Glomerular visceral epithelial cell (primary cell): ENCODE measurements at regions not wholly inside any gene's neighbourhood (a gene's known extent, or its start where the extent isn't known, plus 50 kb on each side); places are given as distances from the start of the nearest gene placed in this dataset.
"Not testable (repeated sequence)": the region's sequence is repeated elsewhere in the genome, so short reads cannot be mapped to it uniquely, and the experiment has no call there.

Experiments
- DNase-seq: peaks from one replicate; pipeline ENCODE4 v3.0.0-alpha.2; 2016; ENCODE audit errors: extremely low spot score

GRCh38 chrX:111581086-111581485, 69.6 kb downstream of the SERTM2 start:
- DNase-seq: peak; percentile 0

GRCh38 chrX:111585337-111585736, 73.9 kb downstream of the SERTM2 start:
- no peak for DNase-seq

- DNase-seq: not testable (repeated sequence)
Observed at GRCh38 chrX:111594348-111594877, 83.0 kb downstream of the SERTM2 start.

- DNase-seq: no peak
Observed at GRCh38 chrX:111597967-111598366, 83.0 kb upstream of the ALG13 start.

- no peak for DNase-seq
Observed at GRCh38 chrX:111608724-111609123, 72.2 kb upstream of the ALG13 start.

GRCh38 chrX:111609206-111609605, 71.8 kb upstream of the ALG13 start:
- DNase-seq: no peak

- DNase-seq: no peak
Observed at GRCh38 chrX:111615227-111615626, 65.7 kb upstream of the ALG13 start.

- DNase-seq: no peak
Observed at GRCh38 chrX:111616786-111617185, 64.2 kb upstream of the ALG13 start.

- not testable (repeated sequence) for DNase-seq
Observed at GRCh38 chrX:111620084-111620483, 60.9 kb upstream of the ALG13 start.

GRCh38 chrX:111624169-111624568, 56.8 kb upstream of the ALG13 start:
- no peak for DNase-seq

GRCh38 chrX:111627256-111627655, 53.7 kb upstream of the ALG13 start:
- not testable (repeated sequence) for DNase-seq
